IMR-90 (cell line): ENCODE measurements at regions not wholly inside any gene's neighbourhood (a gene's known extent, or its start where the extent isn't known, plus 50 kb on each side); places are given as distances from the start of the nearest gene placed in this dataset.

Experiments used
- ATAC-seq: fragments of 200-7000 bp; cut with Tn5 transposase; 2 replicates; pipeline ENCODE4 v1.9.1; 2020; ENCODE audit warnings: low read depth, mild to moderate bottlenecking, moderate library complexity
- BruUV-seq: library from RNA; stranded (reverse); fragments of 400-500 nt; replicated peaks from 2 replicates; lab custom pipeline; 2021; lab: Mats Ljungman, UMichigan
- CTCF ChIA-PET: fragments of 300-600 bp; formaldehyde crosslinking; extraction: SDS; loops from one replicate; lab custom pipeline; 2021; ENCODE audit warnings: antibody characterized with exemption; lab: Yijun Ruan, JAX
- POLR2A ChIA-PET: fragments of 300-600 bp; sonication (Branson Sonifier 250); formaldehyde crosslinking; loops from one replicate; lab custom pipeline; 2022; ENCODE audit warnings: antibody characterized with exemption; ENCODE audit not compliant: unreplicated experiment; lab: Charles Lee
- DNase-seq: peaks from one replicate; pipeline ENCODE4 v3.0.0; 2013
- H2AFZ ChIP-seq: replicated peaks from 2 replicates; pipeline ENCODE3; 2013; ENCODE audit warnings: low read length, mild to moderate bottlenecking; ENCODE audit not compliant: poor library complexity
- H2AK5ac ChIP-seq: 2 replicates; pipeline ENCODE4 v1.6.1; 2013; ENCODE audit warnings: low read depth, low read length, inconsistent platforms
- H2AK9ac ChIP-seq: replicated peaks from 2 replicates; pipeline ENCODE3; 2013; ENCODE audit warnings: mild to moderate bottlenecking, low read depth, low read length, moderate library complexity; ENCODE audit not compliant: poor library complexity
- H2BK120ac ChIP-seq: 2 replicates; pipeline ENCODE4 v1.6.1; 2013; ENCODE audit warnings: low read depth, low read length, inconsistent platforms
- H2BK15ac ChIP-seq: 3 replicates; pipeline ENCODE4 v1.6.1; 2013; ENCODE audit warnings: low read depth, low read length, inconsistent platforms
- H2BK20ac ChIP-seq: 2 replicates; pipeline ENCODE4 v1.6.1; 2013; ENCODE audit warnings: low read depth, mild to moderate bottlenecking, inconsistent platforms, low read length, moderate library complexity
- H2BK5ac ChIP-seq: 2 replicates; pipeline ENCODE4 v1.6.1; 2013; ENCODE audit warnings: mild to moderate bottlenecking, low read depth, low read length, inconsistent platforms; ENCODE audit not compliant: poor library complexity, severe bottlenecking
- H3K14ac ChIP-seq: replicated peaks from 2 replicates; pipeline ENCODE4 v1.6.1; 2013; ENCODE audit warnings: low read depth, low read length, inconsistent platforms
- H3K18ac ChIP-seq: 2 replicates; pipeline ENCODE4 v1.6.1; 2013; ENCODE audit warnings: low read depth, low read length, control low read depth
- H3K23ac ChIP-seq: 2 replicates; pipeline ENCODE4 v1.6.1; 2013; ENCODE audit warnings: low read depth, low read length, inconsistent platforms
- H3K27ac ChIP-seq: 2 replicates; pipeline ENCODE4 v1.5.1; 2013; ENCODE audit warnings: mild to moderate bottlenecking, control low read depth, low read length; ENCODE audit not compliant: insufficient read depth
- H3K27me3 ChIP-seq: 2 replicates; pipeline ENCODE4 v1.6.1; 2013; ENCODE audit warnings: low read length; ENCODE audit not compliant: control insufficient read depth, insufficient read depth
- H3K36me3 ChIP-seq: 2 replicates; pipeline ENCODE4 v1.6.1; 2013; ENCODE audit warnings: low read length, mixed read lengths; ENCODE audit not compliant: control insufficient read depth, insufficient read depth
- H3K4ac ChIP-seq: 2 replicates; pipeline ENCODE4 v1.6.1; 2013; ENCODE audit warnings: low read depth, low read length, inconsistent platforms
- H3K4me1 ChIP-seq: 2 replicates; pipeline ENCODE4 v1.6.1; 2013; ENCODE audit warnings: low read length, mixed read lengths; ENCODE audit not compliant: control insufficient read depth, insufficient read depth
- H3K4me2 ChIP-seq: 2 replicates; pipeline ENCODE4 v1.6.1; 2013; ENCODE audit warnings: low read depth, mild to moderate bottlenecking, control low read depth, low read length, moderate library complexity
- H3K4me3 ChIP-seq: 2 replicates; pipeline ENCODE4 v1.5.1; 2013; ENCODE audit warnings: low read depth, mild to moderate bottlenecking, control low read depth, low read length, moderate library complexity; ENCODE audit not compliant: insufficient read depth
- H3K56ac ChIP-seq: 2 replicates; pipeline ENCODE4 v1.6.1; 2013; ENCODE audit warnings: low read length, inconsistent platforms; ENCODE audit not compliant: insufficient read depth; ENCODE audit errors: extremely low read depth
- H3K79me1 ChIP-seq, 2 experiments: 2 replicates each; pipeline ENCODE4 v1.6.1; 2013; ENCODE audit warnings: low read length in 2 of 2, inconsistent platforms in 1 of 2, low read depth in 1 of 2
- H3K9ac ChIP-seq: 2 replicates; pipeline ENCODE4 v1.6.1; 2013; ENCODE audit warnings: low read depth, low read length, control low read depth
- H3K9me1 ChIP-seq: 2 replicates; pipeline ENCODE4 v1.6.1; 2013; ENCODE audit warnings: low read length, inconsistent platforms; ENCODE audit not compliant: insufficient read depth
- H3K9me3 ChIP-seq: 2 replicates; pipeline ENCODE4 v1.6.1; 2013; ENCODE audit warnings: low read length; ENCODE audit not compliant: control insufficient read depth, insufficient read depth
- H4K20me1 ChIP-seq: 2 replicates; pipeline ENCODE4 v1.6.1; 2013; ENCODE audit warnings: low read length, inconsistent platforms; ENCODE audit not compliant: insufficient read depth
- H4K5ac ChIP-seq: 2 replicates; pipeline ENCODE4 v1.6.1; 2013; ENCODE audit warnings: mild to moderate bottlenecking, low read depth, low read length, control low read depth
- H4K8ac ChIP-seq, 2 experiments: 2 replicates each; pipeline ENCODE4 v1.6.1; 2013; ENCODE audit warnings: low read depth in 2 of 2, low read length in 2 of 2, control low read depth in 1 of 2, inconsistent platforms in 1 of 2
- H4K91ac ChIP-seq: 2 replicates; pipeline ENCODE4 v1.6.1; 2013; ENCODE audit warnings: low read depth, low read length, inconsistent platforms; ENCODE audit not compliant: insufficient read depth
- CHD1 ChIP-seq: IDR thresholded peaks from 2 replicates; pipeline ENCODE4 v1.6.1; 2012; ENCODE audit warnings: low read depth, low read length, improper control_type of control experiment
- CTCF ChIP-seq: conservative IDR thresholded peaks from 2 replicates; pipeline ENCODE4 v1.5.1; 2012; ENCODE audit warnings: mild to moderate bottlenecking, low read depth, low read length, improper control_type of control experiment
- MXI1 ChIP-seq: IDR thresholded peaks from 2 replicates; pipeline ENCODE4 v1.6.1; 2012; ENCODE audit warnings: low read depth, mild to moderate bottlenecking, low read length, moderate library complexity, borderline replicate concordance
- NFE2L2 ChIP-seq: fragments of 150-350 bp; IDR thresholded peaks from 2 replicates; pipeline ENCODE4 v1.6.1; 2016; ENCODE audit warnings: low read depth, mild to moderate bottlenecking, low read length
- RCOR1 ChIP-seq: IDR thresholded peaks from 2 replicates; pipeline ENCODE4 v1.6.1; 2012; ENCODE audit warnings: mild to moderate bottlenecking, low read length, improper control_type of control experiment; ENCODE audit not compliant: insufficient replicate concordance
- SMC3 ChIP-seq: fragments of 150-350 bp; IDR thresholded peaks from 2 replicates; pipeline ENCODE4 v1.6.1; 2016; ENCODE audit warnings: low read depth, mild to moderate bottlenecking, antibody characterized with exemption, low read length, moderate library complexity
- WGBS, 2 experiments: methylation state at CpG; one replicate each; pipeline versions ENCODE4 v1.1.5 to v1.1.7; 2013; ENCODE audit warnings: missing lambda C conversion rate in 2 of 2; ENCODE audit not compliant: insufficient read length in 1 of 2; ENCODE audit errors: extremely low coverage in 2 of 2; 5-methylcytosine and 5-hydroxymethylcytosine counted together
- dilution Hi-C: fragments of 300-500 bp; cut with HindIII; formaldehyde crosslinking; loops from one replicate; pipeline ENCODE4 v1.14.3; 2018; ENCODE audit warnings: low sequenced_read_pairs; ENCODE audit not compliant: unreplicated experiment
- in situ Hi-C: fragments of 300-500 bp; cut with MboI; formaldehyde crosslinking; loops from 3 replicates; pipeline ENCODE4 v1.14.3; 2019; ENCODE audit warnings: low sequenced_read_pairs, inconsistent platforms, mixed read lengths
- intact Hi-C: fragments of 100-400 bp; cut with micrococcal nuclease; formaldehyde crosslinking; loops from 2 replicates; pipeline ENCODE4 v1.10.0; 2022
- TF ChIP-seq, protein P1 (sequence below): fragments of 150-350 bp; IDR thresholded peaks from 2 replicates; pipeline ENCODE4 v1.6.1; 2016; ENCODE audit warnings: low read depth, mild to moderate bottlenecking, low read length, moderate library complexity, borderline replicate concordance

- intact Hi-C loops = no loop called here
- Histone ChIP-seq H3K27ac (no peak overlapping the region), H2BK5ac (no peak overlapping the region), H4K91ac (no peak overlapping the region), H3K4me3 (no peak overlapping the region), H2AK9ac (no peak overlapping the region), H2BK120ac (no peak overlapping the region), H3K9me3 (peaks cover 26% of the 10 kb centered on the region), H3K79me1 (no peaks in the 10 kb centered on the region), H2AK5ac (no peak overlapping the region), H2BK20ac (no peak overlapping the region), H3K9ac (no peak overlapping the region), H4K20me1 (no peaks in the 10 kb centered on the region), H3K4ac (no peak overlapping the region), H2AFZ (no peak overlapping the region), H4K8ac (no peak overlapping the region), H3K36me3 (no peaks in the 10 kb centered on the region), H3K9me1 (no peaks in the 10 kb centered on the region), H3K18ac (no peak overlapping the region), H3K4me2 (no peak overlapping the region), H3K23ac (no peak overlapping the region), H3K4me1 (no peaks in the 10 kb centered on the region), H3K56ac (no peak overlapping the region), H3K27me3 (no peaks in the 10 kb centered on the region), H4K5ac (no peak overlapping the region), H3K14ac (no peak overlapping the region), H2BK15ac (no peak overlapping the region)
- DNase-seq (no peak), ATAC-seq (no peak)
- in situ Hi-C loops = no loop called here
- ChIA-PET CTCF (no interaction called here), POLR2A (no interaction called here)
- TF ChIP-seq SMC3 (no peak), NFE2L2 (no peak), CHD1 (no peak), CTCF (no peak), MXI1 (no peak), RCOR1 (no peak)
- TF ChIP-seq, protein P1, sequence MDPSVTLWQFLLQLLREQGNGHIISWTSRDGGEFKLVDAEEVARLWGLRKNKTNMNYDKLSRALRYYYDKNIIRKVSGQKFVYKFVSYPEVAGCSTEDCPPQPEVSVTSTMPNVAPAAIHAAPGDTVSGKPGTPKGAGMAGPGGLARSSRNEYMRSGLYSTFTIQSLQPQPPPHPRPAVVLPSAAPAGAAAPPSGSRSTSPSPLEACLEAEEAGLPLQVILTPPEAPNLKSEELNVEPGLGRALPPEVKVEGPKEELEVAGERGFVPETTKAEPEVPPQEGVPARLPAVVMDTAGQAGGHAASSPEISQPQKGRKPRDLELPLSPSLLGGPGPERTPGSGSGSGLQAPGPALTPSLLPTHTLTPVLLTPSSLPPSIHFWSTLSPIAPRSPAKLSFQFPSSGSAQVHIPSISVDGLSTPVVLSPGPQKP = no peak
- WGBS, 2 experiments = 33% methylated on average over 1 of the region's 5 CpGs; no CpG with 5 or more reads in 1 of the 2 experiments
- dilution Hi-C loops = no loop called here
- no TSS peak for BruUV-seq
Observed at GRCh38 chr16:35176449-35176848, 1717.0 kb downstream of the TP53TG3F start.
